H9 (cell line): ENCODE measurements at regions not wholly inside any gene's neighbourhood (a gene's known extent, or its start where the extent isn't known, plus 50 kb on each side); places are given as distances from the start of the nearest gene placed in this dataset.

Experiments
- DNase-seq: peaks from one replicate; pipeline ENCODE4 v3.0.0-alpha.2; 2017
- H2AFZ ChIP-seq: one replicate; pipeline ENCODE4 v1.6.1; 2013; ENCODE audit warnings: mild to moderate bottlenecking, low read length, control low read depth, moderate library complexity
- H2AK5ac ChIP-seq: 2 replicates; pipeline ENCODE4 v1.6.1; 2013; ENCODE audit warnings: low read length, control low read depth, mixed read lengths; ENCODE audit not compliant: insufficient read length
- H2BK120ac ChIP-seq: one replicate; pipeline ENCODE4 v1.6.1; 2013; ENCODE audit warnings: low read depth, mild to moderate bottlenecking, low read length, control low read depth, inconsistent platforms; ENCODE audit not compliant: poor library complexity, severe bottlenecking
- H2BK12ac ChIP-seq: 2 replicates; pipeline ENCODE4 v1.6.1; 2013; ENCODE audit warnings: low read length, control low read depth, mixed read lengths, low read depth; ENCODE audit not compliant: insufficient read length
- H2BK15ac ChIP-seq: 2 replicates; pipeline ENCODE4 v1.6.1; 2013; ENCODE audit warnings: low read depth, low read length, control low read depth
- H2BK20ac ChIP-seq: one replicate; pipeline ENCODE4 v1.6.1; 2013; ENCODE audit warnings: low read depth, mild to moderate bottlenecking, low read length, control low read depth, inconsistent platforms; ENCODE audit not compliant: poor library complexity, severe bottlenecking
- H2BK5ac ChIP-seq: 2 replicates; pipeline ENCODE4 v1.6.1; 2013; ENCODE audit warnings: low read length, control low read depth, mixed read lengths; ENCODE audit not compliant: insufficient read length
- H3K14ac ChIP-seq: 2 replicates; pipeline ENCODE4 v1.6.1; 2013; ENCODE audit warnings: low read length, control low read depth; ENCODE audit not compliant: insufficient read depth
- H3K18ac ChIP-seq: 2 replicates; pipeline ENCODE4 v1.6.1; 2013; ENCODE audit warnings: low read depth, mild to moderate bottlenecking, mixed read lengths, low read length, control low read depth; ENCODE audit not compliant: insufficient read length
- H3K23ac ChIP-seq: 2 replicates; pipeline ENCODE4 v1.6.1; 2013; ENCODE audit warnings: low read length, control low read depth, mixed read lengths, low read depth; ENCODE audit not compliant: insufficient read length
- H3K23me2 ChIP-seq: 2 replicates; pipeline ENCODE4 v1.6.1; 2013; ENCODE audit warnings: low read depth, mild to moderate bottlenecking, mixed read lengths, low read length, control low read depth; ENCODE audit not compliant: insufficient read length, poor library complexity, severe bottlenecking
- H3K27ac ChIP-seq: 2 replicates; pipeline ENCODE4 v1.5.1; 2013; ENCODE audit warnings: low read length, control low read depth, mixed read lengths, low read depth; ENCODE audit not compliant: insufficient read length
- H3K27me3 ChIP-seq: 2 replicates; pipeline ENCODE4 v1.6.1; 2013; ENCODE audit warnings: low read length, control low read depth, inconsistent platforms; ENCODE audit not compliant: insufficient read depth
- H3K4ac ChIP-seq: 2 replicates; pipeline ENCODE4 v1.6.1; 2013; ENCODE audit warnings: low read depth, mild to moderate bottlenecking, control low read depth, inconsistent platforms, low read length, moderate library complexity
- H3K4me1 ChIP-seq: 2 replicates; pipeline ENCODE4 v1.6.1; 2013; ENCODE audit warnings: low read length, control low read depth, inconsistent platforms; ENCODE audit not compliant: insufficient read depth
- H3K4me2 ChIP-seq: 2 replicates; pipeline ENCODE4 v1.6.1; 2013; ENCODE audit warnings: low read length, control low read depth, mixed read lengths; ENCODE audit not compliant: insufficient read length, insufficient read depth
- H3K56ac ChIP-seq: 2 replicates; pipeline ENCODE4 v1.6.1; 2013; ENCODE audit warnings: low read depth, mild to moderate bottlenecking, mixed read lengths, low read length, control low read depth; ENCODE audit not compliant: insufficient read length
- H3K79me1 ChIP-seq: 2 replicates; pipeline ENCODE4 v1.6.1; 2013; ENCODE audit warnings: low read depth, mild to moderate bottlenecking, moderate library complexity, low read length, control low read depth, inconsistent platforms; ENCODE audit not compliant: insufficient read depth, poor library complexity, severe bottlenecking
- H3K79me2 ChIP-seq: 2 replicates; pipeline ENCODE4 v1.6.1; 2013; ENCODE audit warnings: low read length, control low read depth, inconsistent platforms; ENCODE audit not compliant: insufficient read depth
- H3K9ac ChIP-seq: 2 replicates; pipeline ENCODE4 v1.6.1; 2013; ENCODE audit warnings: low read length, control low read depth, mixed read lengths; ENCODE audit not compliant: insufficient read length; ENCODE audit errors: extremely low read depth
- H3K9me3 ChIP-seq: one replicate; pipeline ENCODE4 v1.6.1; 2013; ENCODE audit warnings: low read depth, low read length, inconsistent platforms; ENCODE audit not compliant: control insufficient read depth
- H3T11ph ChIP-seq: one replicate; pipeline ENCODE4 v1.6.1; 2013; ENCODE audit warnings: mild to moderate bottlenecking, low read length, control low read depth, inconsistent platforms
- H4K20me1 ChIP-seq: one replicate; pipeline ENCODE4 v1.6.1; 2013; ENCODE audit not compliant: control insufficient read depth, insufficient read length, insufficient read depth
- H4K5ac ChIP-seq: 2 replicates; pipeline ENCODE4 v1.6.1; 2013; ENCODE audit warnings: low read depth, mild to moderate bottlenecking, mixed read lengths, low read length, control low read depth; ENCODE audit not compliant: insufficient read length
- H4K8ac ChIP-seq: replicated peaks from 2 replicates; pipeline ENCODE4 v1.6.1; 2013; ENCODE audit warnings: low read length, control low read depth, mixed read lengths, low read depth; ENCODE audit not compliant: insufficient read length
- H4K91ac ChIP-seq: 2 replicates; pipeline ENCODE4 v1.6.1; 2013; ENCODE audit warnings: low read depth, mild to moderate bottlenecking, moderate library complexity, mixed read lengths, low read length, control low read depth; ENCODE audit not compliant: insufficient read length
- H3K27ac Mint-ChIP-seq, 3 experiments: 2 replicates in 2 of 3; 3 replicates in 1 of 3; pipeline ENCODE4 v1.8.0; 2020 to 2021; ENCODE audit warnings: mixed read lengths in 3 of 3, mild to moderate bottlenecking in 1 of 3, moderate library complexity in 1 of 3
- H3K27me3 Mint-ChIP-seq: 2 replicates; pipeline ENCODE4 v1.8.0; 2021; ENCODE audit warnings: low read depth, mild to moderate bottlenecking, moderate library complexity, mixed read lengths
- H3K36me3 Mint-ChIP-seq, 3 experiments: 2 replicates in 2 of 3; 3 replicates in 1 of 3; pipeline ENCODE4 v1.8.0; 2020 to 2021; ENCODE audit warnings: low read depth in 3 of 3, mixed read lengths in 3 of 3; ENCODE audit not compliant: insufficient read depth in 1 of 3
- H3K4me1 Mint-ChIP-seq, 2 experiments: 2 replicates each; pipeline ENCODE4 v1.8.0; 2020; ENCODE audit warnings: mixed read lengths in 2 of 2
- H3K4me3 Mint-ChIP-seq, 2 experiments: 2 replicates in 1 of 2; 3 replicates in 1 of 2; pipeline ENCODE4 v1.8.0; 2020 to 2021; ENCODE audit warnings: mild to moderate bottlenecking in 2 of 2, mixed read lengths in 2 of 2, moderate library complexity in 1 of 2
- H3K9me3 Mint-ChIP-seq, 2 experiments: 2 replicates in 1 of 2; 3 replicates in 1 of 2; pipeline ENCODE4 v1.8.0; 2020; ENCODE audit warnings: mild to moderate bottlenecking in 2 of 2, mixed read lengths in 2 of 2, moderate library complexity in 1 of 2
- CTCF ChIP-seq: fragments of 200-600 bp; sonication (generic); conservative IDR thresholded peaks from 3 replicates; pipeline ENCODE4 v1.8.0; 2021; ENCODE audit warnings: antibody characterized with exemption, mild to moderate bottlenecking
- WGBS: extraction: QIAGEN DNeasy Blood & Tissue Kit; methylation state at CpG from one replicate; pipeline ENCODE4 v1.1.7; 2013; ENCODE audit warnings: missing lambda C conversion rate, low lambda C conversion rate, mixed read lengths; ENCODE audit not compliant: insufficient read length; ENCODE audit errors: extremely low coverage; 5-methylcytosine and 5-hydroxymethylcytosine counted together

DNA sequence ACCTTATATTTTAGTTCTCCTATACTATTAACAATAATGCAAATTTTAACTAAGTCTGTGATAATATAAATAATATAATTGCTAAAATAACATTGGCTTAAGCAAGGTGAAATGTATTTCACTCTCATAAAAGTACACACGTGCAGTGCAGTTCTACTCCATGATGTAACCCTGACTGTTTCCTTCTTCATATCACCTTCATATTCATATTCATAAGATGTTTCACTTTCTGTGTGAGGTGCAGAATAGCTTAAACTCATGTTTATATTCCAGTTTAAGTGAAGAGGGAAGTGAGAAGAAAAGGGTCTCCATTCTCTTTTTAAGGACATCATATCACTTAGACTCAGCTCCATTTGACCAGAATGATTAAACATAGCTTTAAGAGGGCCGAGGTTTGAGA is 1810.0 kb upstream of the PCDH10 start:
- DNase-seq, result no peak
- H3T11ph ChIP-seq, result no peak overlapping the region
- H4K20me1 ChIP-seq, result no peaks in the 10 kb centered on the region
- H2BK5ac ChIP-seq, result no peak overlapping the region
- no peak overlapping the region for H3K4me3 Mint-ChIP-seq
- H2BK12ac ChIP-seq, result no peak overlapping the region
- H2AFZ ChIP-seq, result no peak overlapping the region
- H3K36me3 Mint-ChIP-seq, result no peaks in the 10 kb centered on the region
- no peaks in the 10 kb centered on the region for H3K9me3 ChIP-seq
- H2BK15ac ChIP-seq, result no peak overlapping the region
- no peaks in the 10 kb centered on the region for H3K79me1 ChIP-seq
- no peak overlapping the region for H3K23ac ChIP-seq
- H3K4me2 ChIP-seq, result no peak overlapping the region
- TF ChIP-seq CTCF, result no peak
- H3K79me2 ChIP-seq, result no peaks in the 10 kb centered on the region
- no peak overlapping the region for H2AK5ac ChIP-seq
- no peak overlapping the region for H3K56ac ChIP-seq
- H3K27me3 Mint-ChIP-seq, result no peaks in the 10 kb centered on the region
- no CpG with 5 or more reads among the region's 2 CpGs for WGBS
- no peak overlapping the region for H4K8ac ChIP-seq
- no peak overlapping the region for H3K27ac ChIP-seq
- H3K27me3 ChIP-seq, result no peaks in the 10 kb centered on the region
- H2BK120ac ChIP-seq, result no peak overlapping the region
- no peak overlapping the region for H3K18ac ChIP-seq
- no peaks in the 10 kb centered on the region for H3K23me2 ChIP-seq
- H4K91ac ChIP-seq, result no peak overlapping the region
- H4K5ac ChIP-seq, result no peak overlapping the region
- H3K14ac ChIP-seq, result no peak overlapping the region
- no peak overlapping the region for H2BK20ac ChIP-seq
- H3K4ac ChIP-seq, result no peak overlapping the region
- no peaks in the 10 kb centered on the region for H3K4me1 Mint-ChIP-seq
- H3K4me1 ChIP-seq, result no peaks in the 10 kb centered on the region
- H3K9me3 Mint-ChIP-seq, result peaks cover 0 to 2% of the 10 kb centered on the region in 2 experiments; a peak in 1 of 5 replicates
- H3K27ac Mint-ChIP-seq, result no peak overlapping the region
- no peak overlapping the region for H3K9ac ChIP-seq
